GM12891 (cell line): ENCODE measurements at regions not wholly inside any gene's neighbourhood (a gene's known extent, or its start where the extent isn't known, plus 50 kb on each side); places are given as distances from the start of the nearest gene placed in this dataset.

ENCODE experiments used
- POLR2A ChIP-seq: IDR thresholded peaks from 2 replicates; pipeline ENCODE4 v1.6.1; 2011; ENCODE audit warnings: low read depth, low read length, control low read depth
- POLR2AphosphoS5 ChIP-seq: IDR thresholded peaks from 2 replicates; pipeline ENCODE4 v1.6.1; 2011; ENCODE audit warnings: low read depth, low read length, control low read depth
- SPI1 ChIP-seq: IDR thresholded peaks from 2 replicates; pipeline ENCODE4 v1.6.1; 2011; ENCODE audit warnings: low read depth, low read length, control low read depth
- TAF1 ChIP-seq: IDR thresholded peaks from 2 replicates; pipeline ENCODE4 v1.6.1; 2011; ENCODE audit warnings: low read depth, low read length, control low read depth

DNA sequence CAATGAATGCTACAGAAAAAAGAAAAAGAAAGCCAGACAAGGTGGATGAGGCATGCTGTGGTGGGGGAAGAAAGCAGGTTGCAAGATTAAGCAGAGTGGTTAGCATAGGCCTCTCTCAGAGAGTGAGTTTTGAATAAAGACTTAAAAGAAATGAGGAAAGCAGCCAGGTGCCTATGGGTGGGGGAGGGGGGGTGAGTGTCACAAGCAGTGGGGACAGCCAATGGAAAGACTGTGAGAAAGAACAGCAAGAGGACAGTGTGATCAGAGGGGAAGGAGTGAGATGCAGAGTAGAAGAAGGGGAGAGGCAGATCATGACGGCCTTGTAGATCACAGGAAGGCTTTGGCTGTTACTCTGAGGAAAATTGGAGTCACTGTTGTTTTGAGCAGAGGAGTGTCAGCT is 162.5 kb downstream of the SOX3 start:
- no peak for TF ChIP-seq POLR2AphosphoS5
- TF ChIP-seq POLR2A = no peak
- TF ChIP-seq SPI1 = no peak
- no peak for TF ChIP-seq TAF1
